Panc1 (cell line): ENCODE measurements at regions not wholly inside any gene's neighbourhood (a gene's known extent, or its start where the extent isn't known, plus 50 kb on each side); places are given as distances from the start of the nearest gene placed in this dataset.

Experiments used
- ATAC-seq: fragments of 200-7000 bp; cut with Tn5 transposase; 2 replicates; pipeline ENCODE4 v1.9.1; 2020; ENCODE audit warnings: mild to moderate bottlenecking, moderate library complexity
- BruUV-seq: library from RNA; stranded (reverse); fragments of 400-500 nt; replicated peaks from 2 replicates; lab custom pipeline; 2021; lab: Mats Ljungman, UMichigan
- CTCF ChIA-PET: fragments of 300-600 bp; sonication (Branson Sonifier 250); formaldehyde crosslinking; loops from one replicate; lab custom pipeline; 2022; ENCODE audit warnings: antibody characterized with exemption; lab: Charles Lee
- POLR2A ChIA-PET: fragments of 300-600 bp; sonication (Branson Sonifier 250); formaldehyde crosslinking; loops from one replicate; lab custom pipeline; 2022; ENCODE audit warnings: antibody characterized with exemption; lab: Charles Lee
- DNase-seq: peaks from one replicate; pipeline ENCODE4 v3.0.0-alpha.2; 2010; ENCODE audit warnings: low read depth, low spot score
- H3K27ac ChIP-seq: 2 replicates; pipeline ENCODE4 v1.5.1; 2011; ENCODE audit warnings: mild to moderate bottlenecking, low read length, inconsistent platforms
- H3K27me3 ChIP-seq: fragments of 200-500 bp; sonication (Bioruptor generic); 2 replicates; pipeline ENCODE4 v1.6.0; 2014; ENCODE audit warnings: low read length, inconsistent platforms; ENCODE audit not compliant: control insufficient read depth, insufficient read depth
- H3K36me3 ChIP-seq: fragments of 200-500 bp; sonication (Bioruptor generic); 2 replicates; pipeline ENCODE4 v1.5.1; 2014; ENCODE audit warnings: inconsistent platforms, mild to moderate bottlenecking, low read length, moderate library complexity; ENCODE audit not compliant: control insufficient read depth, insufficient read depth
- H3K4me1 ChIP-seq: 2 replicates; pipeline ENCODE4 v1.5.1; 2011; ENCODE audit warnings: inconsistent platforms, mild to moderate bottlenecking, low read length, moderate library complexity; ENCODE audit not compliant: control insufficient read depth, insufficient read depth
- H3K4me3 ChIP-seq, 2 experiments: 2 replicates each; pipeline ENCODE4 v1.5.1; 2011 to 2012; ENCODE audit warnings: low read depth in 2 of 2, low read length in 2 of 2, mild to moderate bottlenecking in 2 of 2, inconsistent platforms in 1 of 2, moderate library complexity in 1 of 2
- H3K9me3 ChIP-seq: fragments of 200-500 bp; sonication (Bioruptor generic); 2 replicates; pipeline ENCODE4 v1.5.1; 2014; ENCODE audit warnings: low read depth, mild to moderate bottlenecking, inconsistent platforms, low read length, moderate library complexity; ENCODE audit not compliant: control insufficient read depth, insufficient read depth
- POLR2AphosphoS5 ChIP-seq: IDR thresholded peaks from 2 replicates; pipeline ENCODE4 v1.6.1; 2012; ENCODE audit warnings: mild to moderate bottlenecking, low read depth, low read length, moderate library complexity
- SIN3A ChIP-seq: IDR thresholded peaks from 2 replicates; pipeline ENCODE4 v1.6.1; 2012; ENCODE audit warnings: low read depth, mild to moderate bottlenecking, low read length, moderate library complexity, borderline replicate concordance; ENCODE audit not compliant: insufficient read depth
- TCF7L2 ChIP-seq: IDR thresholded peaks from 2 replicates; pipeline ENCODE4 v1.6.1; 2011; ENCODE audit warnings: mild to moderate bottlenecking, low read depth, low read length, inconsistent platforms
- in situ Hi-C: cut with HindIII; loops from 2 replicates; pipeline ENCODE4 v1.10.0; 2016; ENCODE audit warnings: low sequenced_read_pairs, low pct_unique_long_range_greater_than_20kb
- intact Hi-C: fragments of 100-400 bp; cut with micrococcal nuclease; formaldehyde crosslinking; loops from one replicate; pipeline ENCODE4 v1.10.0; 2022; ENCODE audit not compliant: unreplicated experiment
- TF ChIP-seq, protein P1 (sequence below): fragments of 450-650 bp; IDR thresholded peaks from 2 replicates; pipeline ENCODE4 v1.5.1; 2017; ENCODE audit warnings: mild to moderate bottlenecking
- TF ChIP-seq, protein P2 (sequence below), 2 experiments: IDR thresholded peaks; 2 replicates each; pipeline ENCODE4 v1.6.1; 2011 to 2012; ENCODE audit warnings: low read depth in 2 of 2, control low read depth in 1 of 2, low read length in 1 of 2, mild to moderate bottlenecking in 1 of 2, moderate library complexity in 1 of 2; ENCODE audit not compliant: insufficient read depth in 1 of 2

DNA sequence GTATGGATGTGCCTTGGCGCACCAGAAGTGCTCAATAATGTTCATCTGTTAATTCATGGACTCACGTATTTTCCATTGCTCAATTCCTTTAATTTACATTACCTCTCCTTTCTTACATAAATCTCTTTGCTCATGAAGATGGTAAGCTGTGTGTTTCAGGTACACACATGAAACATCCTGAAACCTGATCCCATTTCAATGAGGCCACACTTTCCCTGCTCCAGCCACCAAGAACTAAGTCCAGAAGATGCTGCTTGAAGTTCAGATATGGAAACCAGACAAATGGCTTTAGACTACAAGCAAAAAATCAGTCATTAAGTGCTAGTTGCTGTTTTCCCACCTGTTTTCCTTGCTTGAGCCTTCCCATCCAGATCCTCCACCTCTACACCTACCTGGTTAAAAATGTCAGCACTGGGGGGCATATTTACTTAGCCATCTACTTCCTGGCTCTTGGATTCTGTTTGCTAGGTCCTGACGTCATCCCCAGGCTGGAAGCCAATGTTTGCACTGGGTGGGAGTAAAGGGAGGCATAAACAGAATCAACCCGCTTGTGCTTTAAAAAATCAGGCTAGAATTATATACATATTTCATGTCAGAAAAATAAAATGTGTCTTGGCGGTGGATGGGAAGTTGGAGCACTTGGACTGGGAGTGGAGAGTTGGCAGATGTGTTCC lies 309.7 kb downstream of the OSR1 start:
- in situ Hi-C loops (no loop called here), intact Hi-C loops (no loop called here)
- no TSS peak for BruUV-seq
- no peaks in the 10 kb centered on the region for H3K9me3 ChIP-seq
- no peaks in the 10 kb centered on the region for H3K36me3 ChIP-seq
- no peak overlapping the region for H3K4me3 ChIP-seq
- TF ChIP-seq SIN3A (no peak), POLR2AphosphoS5 (no peak), TCF7L2 (no peak)
- TF ChIP-seq, protein P1, sequence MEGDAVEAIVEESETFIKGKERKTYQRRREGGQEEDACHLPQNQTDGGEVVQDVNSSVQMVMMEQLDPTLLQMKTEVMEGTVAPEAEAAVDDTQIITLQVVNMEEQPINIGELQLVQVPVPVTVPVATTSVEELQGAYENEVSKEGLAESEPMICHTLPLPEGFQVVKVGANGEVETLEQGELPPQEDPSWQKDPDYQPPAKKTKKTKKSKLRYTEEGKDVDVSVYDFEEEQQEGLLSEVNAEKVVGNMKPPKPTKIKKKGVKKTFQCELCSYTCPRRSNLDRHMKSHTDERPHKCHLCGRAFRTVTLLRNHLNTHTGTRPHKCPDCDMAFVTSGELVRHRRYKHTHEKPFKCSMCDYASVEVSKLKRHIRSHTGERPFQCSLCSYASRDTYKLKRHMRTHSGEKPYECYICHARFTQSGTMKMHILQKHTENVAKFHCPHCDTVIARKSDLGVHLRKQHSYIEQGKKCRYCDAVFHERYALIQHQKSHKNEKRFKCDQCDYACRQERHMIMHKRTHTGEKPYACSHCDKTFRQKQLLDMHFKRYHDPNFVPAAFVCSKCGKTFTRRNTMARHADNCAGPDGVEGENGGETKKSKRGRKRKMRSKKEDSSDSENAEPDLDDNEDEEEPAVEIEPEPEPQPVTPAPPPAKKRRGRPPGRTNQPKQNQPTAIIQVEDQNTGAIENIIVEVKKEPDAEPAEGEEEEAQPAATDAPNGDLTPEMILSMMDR: no peak
- TF ChIP-seq, protein P2, sequence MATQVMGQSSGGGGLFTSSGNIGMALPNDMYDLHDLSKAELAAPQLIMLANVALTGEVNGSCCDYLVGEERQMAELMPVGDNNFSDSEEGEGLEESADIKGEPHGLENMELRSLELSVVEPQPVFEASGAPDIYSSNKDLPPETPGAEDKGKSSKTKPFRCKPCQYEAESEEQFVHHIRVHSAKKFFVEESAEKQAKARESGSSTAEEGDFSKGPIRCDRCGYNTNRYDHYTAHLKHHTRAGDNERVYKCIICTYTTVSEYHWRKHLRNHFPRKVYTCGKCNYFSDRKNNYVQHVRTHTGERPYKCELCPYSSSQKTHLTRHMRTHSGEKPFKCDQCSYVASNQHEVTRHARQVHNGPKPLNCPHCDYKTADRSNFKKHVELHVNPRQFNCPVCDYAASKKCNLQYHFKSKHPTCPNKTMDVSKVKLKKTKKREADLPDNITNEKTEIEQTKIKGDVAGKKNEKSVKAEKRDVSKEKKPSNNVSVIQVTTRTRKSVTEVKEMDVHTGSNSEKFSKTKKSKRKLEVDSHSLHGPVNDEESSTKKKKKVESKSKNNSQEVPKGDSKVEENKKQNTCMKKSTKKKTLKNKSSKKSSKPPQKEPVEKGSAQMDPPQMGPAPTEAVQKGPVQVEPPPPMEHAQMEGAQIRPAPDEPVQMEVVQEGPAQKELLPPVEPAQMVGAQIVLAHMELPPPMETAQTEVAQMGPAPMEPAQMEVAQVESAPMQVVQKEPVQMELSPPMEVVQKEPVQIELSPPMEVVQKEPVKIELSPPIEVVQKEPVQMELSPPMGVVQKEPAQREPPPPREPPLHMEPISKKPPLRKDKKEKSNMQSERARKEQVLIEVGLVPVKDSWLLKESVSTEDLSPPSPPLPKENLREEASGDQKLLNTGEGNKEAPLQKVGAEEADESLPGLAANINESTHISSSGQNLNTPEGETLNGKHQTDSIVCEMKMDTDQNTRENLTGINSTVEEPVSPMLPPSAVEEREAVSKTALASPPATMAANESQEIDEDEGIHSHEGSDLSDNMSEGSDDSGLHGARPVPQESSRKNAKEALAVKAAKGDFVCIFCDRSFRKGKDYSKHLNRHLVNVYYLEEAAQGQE (IDR thresholded peaks at IDR 0.05; ENCODE audit: insufficient read depth in 1 of 2, low read depth in 2 of 2, low read length in 1 of 2): no peak
- no peaks in the 10 kb centered on the region for H3K4me1 ChIP-seq
- DNase-seq: no peak
- POLR2A ChIA-PET: interaction anchor here (0.6 kb wide), 1 partner anchor 10 kb away, joined by 5 read pairs; no protein-coding TSS in a partner anchor
- ATAC-seq: no peak
- H3K27me3 ChIP-seq: no peaks in the 10 kb centered on the region
- no peak overlapping the region for H3K27ac ChIP-seq
- CTCF ChIA-PET: no interaction called here

DNA sequence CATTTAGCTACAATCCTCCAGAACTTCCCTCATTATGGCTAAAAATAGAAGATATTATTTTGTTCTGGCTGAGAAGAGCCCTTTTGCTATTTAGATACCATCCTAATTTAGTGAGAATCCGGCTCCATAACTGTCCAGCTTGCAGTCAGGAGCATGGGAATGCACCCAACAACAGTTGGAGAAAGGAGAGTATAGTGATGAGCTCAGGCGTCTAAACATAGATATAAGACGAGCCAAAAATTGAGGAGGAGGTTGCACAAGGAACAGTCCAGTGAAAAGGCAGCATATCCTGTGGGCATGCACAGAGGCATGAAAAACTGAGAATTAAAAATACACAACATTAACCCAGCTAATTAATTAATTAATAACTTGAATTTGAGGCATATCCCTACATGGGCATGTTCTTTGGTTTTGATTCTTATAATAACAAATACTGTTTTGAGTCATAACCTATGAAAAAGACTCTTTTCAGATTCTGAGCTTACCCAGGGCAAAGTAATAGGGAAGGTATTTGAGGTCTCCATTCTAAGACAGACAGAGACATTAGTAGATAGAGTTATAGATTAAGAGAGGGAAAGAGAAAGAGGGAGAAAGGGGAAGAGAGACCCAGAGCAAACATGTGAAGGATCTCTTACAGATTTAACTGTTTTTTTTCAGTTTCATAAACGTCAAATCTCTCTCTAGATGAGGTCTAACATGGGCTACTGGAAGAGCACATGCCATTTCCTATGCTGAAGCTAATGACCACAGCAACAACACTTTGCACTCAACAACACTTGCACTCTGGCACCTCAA lies 311.2 kb downstream of the OSR1 start:
- Histone ChIP-seq H3K36me3 (no peaks in the 10 kb centered on the region), H3K9me3 (no peaks in the 10 kb centered on the region), H3K27ac (no peak overlapping the region), H3K27me3 (no peaks in the 10 kb centered on the region), H3K4me3 (no peak overlapping the region), H3K4me1 (no peaks in the 10 kb centered on the region)
- intact Hi-C loops: no loop called here
- TF ChIP-seq SIN3A (no peak), POLR2AphosphoS5 (no peak), TCF7L2 (no peak)
- TF ChIP-seq, protein P1: no peak
- TF ChIP-seq, protein P2 (IDR thresholded peaks at IDR 0.05; ENCODE audit: insufficient read depth in 1 of 2, low read depth in 2 of 2, low read length in 1 of 2): no peak
- ChIA-PET POLR2A (no interaction called here), CTCF (no interaction called here)
- BruUV-seq: no TSS peak
- ATAC-seq: no peak
- in situ Hi-C loops: no loop called here
- no peak for DNase-seq
